Esophagus muscularis mucosa (tissue), 3 donors: ENCODE measurements at regions not wholly inside any gene's neighbourhood (a gene's known extent, or its start where the extent isn't known, plus 50 kb on each side); places are given as distances from the start of the nearest gene placed in this dataset.

Source experiments
- CTCF ChIP-seq, 3 experiments: fragments of 200-600 bp in 2 of 3; fragments of 450-650 bp in 1 of 3; sonication (generic) in 2 of 3; IDR thresholded peaks; one replicate each; pipeline ENCODE4 v1.5.1; 2017 to 2019; ENCODE audit warnings: antibody characterized with exemption in 3 of 3, mild to moderate bottlenecking in 2 of 3, moderate library complexity in 1 of 3
- EP300 ChIP-seq: sonication (generic); formaldehyde crosslinking; IDR thresholded peaks from one replicate; pipeline ENCODE4 v1.6.1; 2017; ENCODE audit warnings: antibody characterized with exemption

DNA sequence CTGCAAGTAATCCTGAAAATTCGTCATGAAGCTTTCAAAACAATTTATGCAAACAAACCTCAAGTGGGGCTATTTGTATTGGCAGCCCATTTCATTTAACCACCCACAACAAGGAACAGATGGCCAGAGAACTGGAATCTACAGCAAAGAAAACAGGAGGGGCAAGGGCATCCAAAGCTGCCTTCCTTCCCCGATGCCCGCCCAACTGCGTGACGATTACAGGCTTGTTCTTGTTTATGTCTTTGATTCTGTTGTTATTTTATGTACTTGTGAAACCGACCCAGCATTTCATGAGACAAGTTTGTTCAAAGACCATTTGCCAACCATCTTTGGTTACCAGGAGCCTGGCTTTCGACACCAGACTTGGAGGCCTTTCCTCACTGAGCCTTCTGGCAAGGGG is 59.1 kb upstream of the IRX6 start:
- TF ChIP-seq CTCF (IDR thresholded peaks at IDR 0.05) (no peak), EP300 (no peak)
